PC-3 (cell line): ENCODE measurements at regions not wholly inside any gene's neighbourhood (a gene's known extent, or its start where the extent isn't known, plus 50 kb on each side); places are given as distances from the start of the nearest gene placed in this dataset.
"Not testable (repeated sequence)": the region's sequence is repeated elsewhere in the genome, so short reads cannot be mapped to it uniquely, and the experiment has no call there.

Experiments used
- ATAC-seq: fragments of 200-7000 bp; cut with Tn5 transposase; 2 replicates; pipeline ENCODE4 v1.9.1; 2020; ENCODE audit warnings: mild to moderate bottlenecking, moderate library complexity
- BruUV-seq: library from RNA; stranded (reverse); fragments of 400-500 nt; replicated peaks from 2 replicates; lab custom pipeline; 2021; lab: Mats Ljungman, UMichigan
- CTCF ChIA-PET: fragments of 300-600 bp; sonication (Branson Sonifier 250); formaldehyde crosslinking; loops from one replicate; lab custom pipeline; 2022; ENCODE audit warnings: antibody characterized with exemption; lab: Charles Lee
- POLR2A ChIA-PET: fragments of 300-600 bp; sonication (Branson Sonifier 250); formaldehyde crosslinking; loops from one replicate; lab custom pipeline; 2022; ENCODE audit warnings: antibody characterized with exemption; ENCODE audit not compliant: unreplicated experiment; lab: Charles Lee
- DNase-seq: peaks from one replicate; pipeline ENCODE4 v3.0.0-alpha.2; 2015
- H2AFZ ChIP-seq: fragments of 300-600 bp; sonication (generic); 2 replicates; pipeline ENCODE4 v1.6.0; 2016; ENCODE audit warnings: antibody characterized with exemption, low read length
- H3F3A ChIP-seq: fragments of 300-600 bp; sonication (generic); one replicate; pipeline ENCODE4 v1.6.0; 2017; ENCODE audit warnings: antibody characterized with exemption, low read length, control low read depth, mild to moderate bottlenecking; ENCODE audit not compliant: unreplicated experiment
- H3K27ac ChIP-seq: fragments of 300-600 bp; sonication (generic); 2 replicates; pipeline ENCODE4 v1.5.1; 2016; ENCODE audit warnings: mild to moderate bottlenecking, low read length
- H3K27me3 ChIP-seq: fragments of 300-600 bp; sonication (generic); 2 replicates; pipeline ENCODE4 v1.6.1; 2016; ENCODE audit warnings: low read length, mixed read lengths
- H3K36me3 ChIP-seq: fragments of 300-600 bp; sonication (generic); 2 replicates; pipeline ENCODE4 v1.6.1; 2016; ENCODE audit warnings: low read depth, mixed run types, low read length, mixed read lengths
- H3K4me1 ChIP-seq: fragments of 300-600 bp; sonication (generic); 2 replicates; pipeline ENCODE4 v1.5.1; 2016; ENCODE audit warnings: low read length; ENCODE audit not compliant: insufficient read depth
- H3K4me2 ChIP-seq: fragments of 300-600 bp; sonication (generic); 2 replicates; pipeline ENCODE4 v1.6.0; 2016; ENCODE audit warnings: low read length
- H3K4me3 ChIP-seq: fragments of 300-600 bp; sonication (generic); 2 replicates; pipeline ENCODE4 v1.5.1; 2016; ENCODE audit warnings: mild to moderate bottlenecking, low read length, mixed read lengths
- H3K79me2 ChIP-seq: fragments of 300-600 bp; sonication (generic); 2 replicates; pipeline ENCODE4 v1.6.1; 2017; ENCODE audit warnings: low read length, mixed read lengths
- H3K9ac ChIP-seq: fragments of 300-600 bp; sonication (generic); 2 replicates; pipeline ENCODE4 v1.6.0; 2016; ENCODE audit warnings: mild to moderate bottlenecking, low read length
- H3K9me2 ChIP-seq: fragments of 300-600 bp; sonication (generic); replicated peaks from 2 replicates; pipeline ENCODE4 v1.6.1; 2016; ENCODE audit warnings: mixed run types, low read length, mixed read lengths
- H3K9me3 ChIP-seq: fragments of 300-600 bp; sonication (generic); 2 replicates; pipeline ENCODE4 v1.6.1; 2016; ENCODE audit warnings: low read length, mixed read lengths
- H4K20me1 ChIP-seq: fragments of 300-600 bp; sonication (generic); 2 replicates; pipeline ENCODE4 v1.6.1; 2016; ENCODE audit warnings: low read length, mixed read lengths
- EZH2 ChIP-seq: fragments of 300-600 bp; sonication (generic); IDR thresholded peaks from one replicate; pipeline ENCODE4 v1.6.1; 2017; ENCODE audit warnings: antibody characterized with exemption, mild to moderate bottlenecking, low read length; ENCODE audit not compliant: unreplicated experiment
- EZH2phosphoT487 ChIP-seq: fragments of 300-600 bp; sonication (generic); IDR thresholded peaks from 2 replicates; pipeline ENCODE4 v1.6.1; 2018; ENCODE audit warnings: mild to moderate bottlenecking, antibody characterized with exemption, low read length, borderline replicate concordance
- intact Hi-C: fragments of 100-400 bp; cut with micrococcal nuclease; formaldehyde crosslinking; loops from 2 replicates; pipeline ENCODE4 v1.9.0; 2023
- TF ChIP-seq, protein P1 (sequence below): fragments of 300-600 bp; sonication (generic); conservative IDR thresholded peaks from 2 replicates; pipeline ENCODE4 v1.5.1; 2017; ENCODE audit warnings: antibody characterized with exemption, low read depth, mild to moderate bottlenecking, low read length

- TF ChIP-seq EZH2phosphoT487 (no peak), EZH2 (no peak)
- TF ChIP-seq, protein P1, sequence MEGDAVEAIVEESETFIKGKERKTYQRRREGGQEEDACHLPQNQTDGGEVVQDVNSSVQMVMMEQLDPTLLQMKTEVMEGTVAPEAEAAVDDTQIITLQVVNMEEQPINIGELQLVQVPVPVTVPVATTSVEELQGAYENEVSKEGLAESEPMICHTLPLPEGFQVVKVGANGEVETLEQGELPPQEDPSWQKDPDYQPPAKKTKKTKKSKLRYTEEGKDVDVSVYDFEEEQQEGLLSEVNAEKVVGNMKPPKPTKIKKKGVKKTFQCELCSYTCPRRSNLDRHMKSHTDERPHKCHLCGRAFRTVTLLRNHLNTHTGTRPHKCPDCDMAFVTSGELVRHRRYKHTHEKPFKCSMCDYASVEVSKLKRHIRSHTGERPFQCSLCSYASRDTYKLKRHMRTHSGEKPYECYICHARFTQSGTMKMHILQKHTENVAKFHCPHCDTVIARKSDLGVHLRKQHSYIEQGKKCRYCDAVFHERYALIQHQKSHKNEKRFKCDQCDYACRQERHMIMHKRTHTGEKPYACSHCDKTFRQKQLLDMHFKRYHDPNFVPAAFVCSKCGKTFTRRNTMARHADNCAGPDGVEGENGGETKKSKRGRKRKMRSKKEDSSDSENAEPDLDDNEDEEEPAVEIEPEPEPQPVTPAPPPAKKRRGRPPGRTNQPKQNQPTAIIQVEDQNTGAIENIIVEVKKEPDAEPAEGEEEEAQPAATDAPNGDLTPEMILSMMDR = no peak
- ATAC-seq (no peak), DNase-seq (no peak)
- intact Hi-C loops = no loop called here
- Histone ChIP-seq H3K9me3 (no peaks in the 10 kb centered on the region), H2AFZ (peak overlapping the region; percentile 22; the same call in 1 of the 2 replicates), H3K9me2 (no peaks in the 10 kb centered on the region), H3K9ac (no peak overlapping the region), H3K4me3 (no peak overlapping the region), H3K79me2 (no peaks in the 10 kb centered on the region), H3K4me1 (peaks cover 6% of the 10 kb centered on the region; the same call in 1 of the 2 replicates), H3K27ac (no peak overlapping the region), H3K27me3 (no peaks in the 10 kb centered on the region), H3K4me2 (no peak overlapping the region), H3K36me3 (no peaks in the 10 kb centered on the region), H4K20me1 (no peaks in the 10 kb centered on the region), H3F3A (no peaks in the 10 kb centered on the region)
- BruUV-seq = no TSS peak
- POLR2A ChIA-PET = no interaction called here
- CTCF ChIA-PET = no interaction called here
These were observed 94.6 kb upstream of the ALG10B start for GRCh38 chr12:38222011-38222410.

GRCh38 chr12:38238328-38238727, 78.2 kb upstream of the ALG10B start:
- not testable (repeated sequence) for H3K36me3 ChIP-seq

GRCh38 chr12:38253778-38254177, 62.8 kb upstream of the ALG10B start:
- DNase-seq (no peak), ATAC-seq (no peak)
- H3K4me2 ChIP-seq = no peak overlapping the region
- no peaks in the 10 kb centered on the region for H3K9me3 ChIP-seq
- H3K27ac ChIP-seq = no peak overlapping the region
- BruUV-seq = no TSS peak
- H4K20me1 ChIP-seq = no peaks in the 10 kb centered on the region
- CTCF ChIA-PET = no interaction called here
- H2AFZ ChIP-seq = no peak overlapping the region
- no peaks in the 10 kb centered on the region for H3K79me2 ChIP-seq
- H3K9me2 ChIP-seq = no peaks in the 10 kb centered on the region
- TF ChIP-seq EZH2 (no peak), EZH2phosphoT487 (no peak)
- TF ChIP-seq, protein P1 = no peak
- H3K9ac ChIP-seq = no peak overlapping the region
- no peaks in the 10 kb centered on the region for H3K36me3 ChIP-seq
- intact Hi-C loops = no loop called here
- no peaks in the 10 kb centered on the region for H3K4me1 ChIP-seq
- H3F3A ChIP-seq = no peaks in the 10 kb centered on the region
- no peaks in the 10 kb centered on the region for H3K27me3 ChIP-seq
- POLR2A ChIA-PET = no interaction called here
- H3K4me3 ChIP-seq = no peak overlapping the region

More at GRCh38 chr12:38238328-38238727, 78.2 kb upstream of the ALG10B start:
- H3K9me2 ChIP-seq, H3K79me2 ChIP-seq, H3F3A ChIP-seq, H4K20me1 ChIP-seq, H3K27me3 ChIP-seq, CTCF ChIA-PET, intact Hi-C loops, H3K9me3 ChIP-seq, H3K4me3 ChIP-seq, H3K27ac ChIP-seq, BruUV-seq, H3K4me1 ChIP-seq, H3K4me2 ChIP-seq, H3K9ac ChIP-seq, H2AFZ ChIP-seq: not testable (repeated sequence)
- POLR2A ChIA-PET = interaction anchor here (0.6 kb wide), 1 partner anchor 21 kb away, joined by 3 read pairs; no protein-coding TSS in a partner anchor
- peak; percentile 60 for DNase-seq
- ATAC-seq = peak; percentile 73
